Right atrium auricular region (tissue), 2 donors: ENCODE measurements at regions not wholly inside any gene's neighbourhood (a gene's known extent, or its start where the extent isn't known, plus 50 kb on each side); places are given as distances from the start of the nearest gene placed in this dataset.

Experiments
- DNase-seq: peaks from one replicate; pipeline ENCODE4 v3.0.0-alpha.2; 2019; ENCODE audit warnings: low spot score
- H3K27ac ChIP-seq, 2 donors: fragments of 200-600 bp; sonication (generic); 1 replicate in 1 of 2; 2 replicates in 1 of 2; pipeline ENCODE4 v1.5.1; 2016 to 2019
- H3K27me3 ChIP-seq, 2 donors: fragments of 200-600 bp; sonication (generic); one replicate each; pipeline versions ENCODE4 v1.5.1 to v1.6.0; 2017 to 2019
- H3K36me3 ChIP-seq: fragments of 200-600 bp; sonication (generic); one replicate; pipeline ENCODE4 v1.5.1; 2016
- H3K4me1 ChIP-seq, 2 donors: fragments of 200-600 bp; sonication (generic); one replicate each; pipeline versions ENCODE4 v1.5.1 to v1.6.0; 2017 to 2019
- H3K4me3 ChIP-seq, 2 donors: fragments of 200-600 bp; sonication (generic); 1 replicate in 1 of 2; 2 replicates in 1 of 2; pipeline ENCODE4 v1.5.1; 2017 to 2019; ENCODE audit warnings: mild to moderate bottlenecking in 1 of 2, moderate library complexity in 1 of 2
- H3K9me3 ChIP-seq, 2 donors: fragments of 200-600 bp; sonication (generic); one replicate each; pipeline ENCODE4 v1.5.1; 2019
- CTCF ChIP-seq, 2 donors: fragments of 200-600 bp; sonication (generic); IDR thresholded peaks; one replicate each; pipeline ENCODE4 v1.5.1; 2019; ENCODE audit warnings: antibody characterized with exemption in 2 of 2

DNA sequence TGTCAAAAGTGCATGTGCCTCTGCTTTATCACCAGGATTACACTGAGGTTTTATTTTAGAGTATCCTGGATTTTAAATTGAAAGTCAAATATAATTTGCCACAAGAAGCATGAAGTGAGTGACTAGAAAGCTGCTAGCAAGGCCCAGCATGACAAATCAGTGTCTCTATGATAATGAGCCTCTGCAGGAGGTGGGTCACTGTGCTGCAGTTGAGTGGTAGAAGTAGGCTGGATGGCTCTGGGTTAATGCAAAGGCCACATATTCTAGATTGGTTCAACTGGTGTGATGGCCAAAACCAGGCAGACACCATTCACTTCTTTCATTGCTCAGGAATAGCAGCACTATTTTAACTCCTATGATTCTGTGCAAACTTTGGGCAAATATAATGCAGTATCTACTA is 491.5 kb downstream of the OLFM4 start:
- Histone ChIP-seq H3K36me3 (no peaks in the 10 kb centered on the region), H3K4me3 (no peak overlapping the region), H3K27me3 (no peaks in the 10 kb centered on the region), H3K4me1 (no peaks in the 10 kb centered on the region), H3K27ac (no peak overlapping the region), H3K9me3 (no peaks in the 10 kb centered on the region)
- TF ChIP-seq CTCF (IDR thresholded peaks at IDR 0.05) = no peak
- DNase-seq = no peak

DNA sequence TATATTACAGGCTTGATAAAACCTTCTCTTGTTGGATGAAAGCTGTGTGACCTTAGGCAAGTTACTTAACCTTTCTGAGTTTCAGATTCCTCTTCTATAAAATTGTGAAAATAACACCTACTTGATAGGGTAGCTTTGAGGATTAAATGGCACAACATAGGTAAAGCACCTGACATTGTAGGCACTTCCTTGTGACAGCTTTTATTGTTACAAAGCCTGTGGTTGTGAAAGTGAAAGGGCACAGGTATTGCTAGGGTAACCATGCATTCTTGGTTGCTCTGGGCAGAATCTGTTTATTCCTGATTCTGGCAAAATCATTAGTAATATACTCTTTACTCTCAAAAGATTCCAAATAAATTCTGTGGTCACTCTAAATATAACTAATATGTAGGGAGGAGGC is 493.4 kb downstream of the OLFM4 start:
- Histone ChIP-seq H3K4me1 (no peaks in the 10 kb centered on the region), H3K36me3 (no peaks in the 10 kb centered on the region), H3K9me3 (no peaks in the 10 kb centered on the region), H3K4me3 (no peak overlapping the region), H3K27ac (no peak overlapping the region), H3K27me3 (no peaks in the 10 kb centered on the region)
- no peak for DNase-seq
- TF ChIP-seq CTCF (IDR thresholded peaks at IDR 0.05) = no peak

DNA sequence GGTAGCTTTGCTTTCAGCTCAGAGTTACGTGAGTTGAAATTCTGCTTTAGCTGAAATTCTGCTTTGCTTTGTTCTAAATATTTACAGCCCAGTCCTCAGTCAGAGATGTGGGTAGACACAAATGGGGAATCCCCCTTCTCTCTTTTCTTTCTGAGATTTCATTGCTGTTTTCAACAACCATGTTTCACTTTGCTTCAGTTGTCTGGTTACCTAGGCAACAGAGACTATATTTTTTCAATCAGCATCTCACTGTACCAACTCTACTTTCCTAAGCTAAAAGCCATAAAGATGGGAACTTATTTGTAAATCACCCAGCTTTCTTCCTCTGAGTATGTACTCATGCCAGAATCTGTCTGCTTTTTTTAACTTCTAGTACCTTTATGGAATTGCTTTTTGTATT is 509.0 kb downstream of the OLFM4 start:
- Histone ChIP-seq H3K4me3 (no peak overlapping the region), H3K36me3 (no peaks in the 10 kb centered on the region), H3K27ac (no peak overlapping the region), H3K27me3 (no peaks in the 10 kb centered on the region), H3K4me1 (no peaks in the 10 kb centered on the region), H3K9me3 (peaks cover 0 to 12% of the 10 kb centered on the region in 2 donors)
- no peak for DNase-seq
- TF ChIP-seq CTCF (IDR thresholded peaks at IDR 0.05) = no peak

GRCh38 chr13:53545340-53545941 is 516.8 kb downstream of the OLFM4 start:
- H3K27ac ChIP-seq = no peak overlapping the region
- no peaks in the 10 kb centered on the region for H3K4me1 ChIP-seq
- H3K27me3 ChIP-seq = no peaks in the 10 kb centered on the region
- no peaks in the 10 kb centered on the region for H3K9me3 ChIP-seq
- no peaks in the 10 kb centered on the region for H3K36me3 ChIP-seq
- TF ChIP-seq CTCF (IDR thresholded peaks at IDR 0.05) = no peak
- no peak overlapping the region for H3K4me3 ChIP-seq
- DNase-seq = no peak

DNA sequence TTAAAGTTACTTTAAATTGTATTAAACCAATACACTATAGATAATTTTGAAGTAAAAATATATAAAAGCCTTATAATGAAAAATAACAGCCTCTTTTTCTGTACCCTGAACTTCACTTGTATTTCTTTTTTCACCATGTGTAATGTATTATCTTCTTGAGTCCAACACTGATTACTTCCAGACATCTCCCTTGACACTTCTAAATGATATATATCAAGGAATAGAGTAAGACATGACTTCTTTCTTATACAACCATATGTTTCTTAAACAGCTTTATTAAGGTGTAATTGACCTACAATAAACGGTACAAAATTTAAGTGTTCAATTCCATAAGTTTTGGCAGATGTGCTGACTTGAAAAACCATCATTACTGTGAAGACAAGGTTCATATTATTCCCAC is 531.9 kb downstream of the OLFM4 start:
- Histone ChIP-seq H3K4me1 (no peaks in the 10 kb centered on the region), H3K27ac (no peak overlapping the region), H3K9me3 (no peaks in the 10 kb centered on the region), H3K27me3 (no peaks in the 10 kb centered on the region), H3K4me3 (no peak overlapping the region), H3K36me3 (no peaks in the 10 kb centered on the region)
- DNase-seq = no peak
- TF ChIP-seq CTCF (IDR thresholded peaks at IDR 0.05) = no peak

DNA sequence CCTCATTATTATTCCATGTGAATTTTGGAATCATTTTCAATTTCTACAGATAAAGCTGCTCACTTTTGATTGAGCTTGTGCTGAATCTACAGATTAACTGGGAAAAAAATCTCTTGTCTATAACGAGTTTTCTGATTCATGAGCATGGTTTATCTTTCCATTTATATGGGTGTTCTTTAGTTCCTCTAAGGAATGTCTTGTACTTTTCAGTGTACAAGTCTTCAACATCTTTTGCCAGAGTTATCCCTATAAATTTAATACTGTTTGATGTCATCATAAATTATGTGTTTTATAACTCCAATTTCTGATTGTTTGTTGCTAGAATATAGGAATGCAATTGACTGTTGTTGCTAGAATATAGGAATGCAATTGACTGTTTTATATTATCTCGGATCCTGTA is 533.8 kb downstream of the OLFM4 start:
- Histone ChIP-seq H3K4me3 (no peak overlapping the region), H3K36me3 (no peaks in the 10 kb centered on the region), H3K27me3 (no peaks in the 10 kb centered on the region), H3K4me1 (no peaks in the 10 kb centered on the region), H3K9me3 (no peaks in the 10 kb centered on the region), H3K27ac (no peak overlapping the region)
- DNase-seq = no peak
- TF ChIP-seq CTCF (IDR thresholded peaks at IDR 0.05) = no peak
